Left lung (tissue), 4 donors: ENCODE measurements at regions not wholly inside any gene's neighbourhood (a gene's known extent, or its start where the extent isn't known, plus 50 kb on each side); places are given as distances from the start of the nearest gene placed in this dataset.
"Not testable (repeated sequence)": the region's sequence is repeated elsewhere in the genome, so short reads cannot be mapped to it uniquely, and the experiment has no call there.

Source experiments
- ATAC-seq: fragments of 200-7000 bp; cut with Tn5 transposase; one replicate; pipeline ENCODE4 v1.9.1; 2020; ENCODE audit warnings: moderate library complexity
- DNase-seq, 4 donors: peaks; one replicate each; pipeline ENCODE4 v3.0.0-alpha.2; 2013 to 2020
- H3K27ac ChIP-seq, 2 donors: fragments of 200-600 bp; sonication (generic) in 1 of 2; one replicate each; pipeline versions ENCODE4 v1.5.0 to v1.8.0; 2020 to 2021
- H3K27me3 ChIP-seq, 2 donors: fragments of 200-600 bp; sonication (generic) in 1 of 2; one replicate each; pipeline versions ENCODE4 v1.5.0 to v1.8.0; 2020 to 2021
- H3K36me3 ChIP-seq, 2 donors: fragments of 200-600 bp; sonication (generic) in 1 of 2; one replicate each; pipeline versions ENCODE4 v1.5.0 to v1.8.0; 2020 to 2021
- H3K4me1 ChIP-seq, 2 donors: fragments of 200-600 bp; one replicate each; pipeline ENCODE4 v1.8.0; 2021
- H3K4me3 ChIP-seq, 2 donors: fragments of 200-600 bp; sonication (generic) in 1 of 2; one replicate each; pipeline versions ENCODE4 v1.5.0 to v1.8.0; 2020 to 2021; ENCODE audit warnings: mild to moderate bottlenecking in 1 of 2
- H3K9me3 ChIP-seq, 2 donors: fragments of 200-600 bp; sonication (generic) in 1 of 2; one replicate each; pipeline versions ENCODE4 v1.5.0 to v1.8.0; 2020 to 2021
- intact Hi-C, 2 donors: fragments of 100-400 bp; cut with DNase I; formaldehyde crosslinking; loops; one replicate each; pipeline versions ENCODE4 v1.11.2 to v1.14.2; 2022
- TF ChIP-seq, protein P1 (sequence below), 2 donors: fragments of 200-600 bp; sonication (generic) in 1 of 2; IDR thresholded peaks; one replicate each; pipeline versions ENCODE4 v1.5.0 to v1.8.0; 2021; ENCODE audit warnings: antibody characterized with exemption in 2 of 2
- donor health status: DM: no; HTN: yes; CAD: no.
- donor health status: DM: no; HTN: no; CAD: no.

DNA sequence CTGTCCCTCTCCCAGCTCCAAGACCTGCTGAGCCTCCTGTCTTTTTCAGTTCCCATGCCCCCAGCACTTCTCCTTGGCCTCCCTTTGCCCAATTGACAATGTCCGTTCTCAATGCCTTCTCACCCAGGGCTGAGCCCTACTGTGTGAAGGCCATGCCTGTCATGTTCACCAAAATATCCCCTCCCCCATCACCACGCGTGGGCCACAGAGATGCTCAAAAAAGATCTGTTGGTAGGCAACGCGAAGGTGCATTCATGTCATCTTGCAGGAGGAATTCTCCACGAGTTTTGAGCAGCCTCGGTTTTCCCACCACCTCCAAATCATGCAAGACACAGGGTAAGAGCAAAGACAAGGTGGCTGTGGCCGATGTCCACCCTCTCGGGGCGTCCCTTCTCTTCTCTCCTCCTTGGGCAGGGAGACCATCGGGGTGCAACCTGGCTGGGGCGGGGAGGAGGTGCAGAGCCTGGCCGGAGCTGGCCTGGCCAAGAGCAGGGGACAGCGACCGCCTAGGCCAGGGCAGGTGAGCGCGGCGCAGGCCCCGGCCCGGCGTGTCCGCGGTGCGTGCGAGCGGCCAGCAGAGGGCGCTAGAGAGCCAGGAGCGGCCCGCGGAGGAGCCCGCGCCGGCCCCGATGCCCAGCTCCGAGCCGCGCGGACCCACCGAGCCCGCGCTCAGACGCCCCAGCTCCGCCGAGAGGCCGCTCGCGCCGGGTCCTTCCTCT lies 56.3 kb upstream of the KRTAP5-11 start:
- ATAC-seq = peak; percentile 72
- DNase-seq = peak; percentile 36 to 93 (median 58)
- Histone ChIP-seq H3K4me3 (peak overlapping the region; percentile 19 to 24), H3K27me3 (peaks cover 0 to 58% of the 10 kb centered on the region in 2 donors)
- H3K4me1 ChIP-seq, intact Hi-C loops, H3K9me3 ChIP-seq, H3K36me3 ChIP-seq, H3K27ac ChIP-seq: not testable (repeated sequence)
- TF ChIP-seq, protein P1, sequence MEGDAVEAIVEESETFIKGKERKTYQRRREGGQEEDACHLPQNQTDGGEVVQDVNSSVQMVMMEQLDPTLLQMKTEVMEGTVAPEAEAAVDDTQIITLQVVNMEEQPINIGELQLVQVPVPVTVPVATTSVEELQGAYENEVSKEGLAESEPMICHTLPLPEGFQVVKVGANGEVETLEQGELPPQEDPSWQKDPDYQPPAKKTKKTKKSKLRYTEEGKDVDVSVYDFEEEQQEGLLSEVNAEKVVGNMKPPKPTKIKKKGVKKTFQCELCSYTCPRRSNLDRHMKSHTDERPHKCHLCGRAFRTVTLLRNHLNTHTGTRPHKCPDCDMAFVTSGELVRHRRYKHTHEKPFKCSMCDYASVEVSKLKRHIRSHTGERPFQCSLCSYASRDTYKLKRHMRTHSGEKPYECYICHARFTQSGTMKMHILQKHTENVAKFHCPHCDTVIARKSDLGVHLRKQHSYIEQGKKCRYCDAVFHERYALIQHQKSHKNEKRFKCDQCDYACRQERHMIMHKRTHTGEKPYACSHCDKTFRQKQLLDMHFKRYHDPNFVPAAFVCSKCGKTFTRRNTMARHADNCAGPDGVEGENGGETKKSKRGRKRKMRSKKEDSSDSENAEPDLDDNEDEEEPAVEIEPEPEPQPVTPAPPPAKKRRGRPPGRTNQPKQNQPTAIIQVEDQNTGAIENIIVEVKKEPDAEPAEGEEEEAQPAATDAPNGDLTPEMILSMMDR (IDR thresholded peaks at IDR 0.05) = peak; percentile 69 to 79

DNA sequence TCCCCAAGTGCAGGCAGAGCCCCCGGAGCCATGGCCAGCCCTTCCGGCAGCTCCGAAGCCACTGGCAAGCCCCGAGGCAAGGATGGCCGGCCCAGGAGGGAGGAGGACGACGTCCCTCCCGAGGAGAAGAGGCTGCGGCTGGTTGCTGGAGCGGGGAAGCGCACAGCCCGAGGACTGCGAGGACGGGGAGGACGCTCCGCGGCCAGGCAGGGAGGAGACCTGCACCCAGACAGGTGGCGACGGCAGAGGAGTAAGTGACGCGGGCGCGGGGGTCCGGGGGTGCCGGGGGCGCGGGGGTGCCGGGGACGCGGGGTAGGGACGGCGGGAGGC lies 56.8 kb upstream of the KRTAP5-11 start:
- intact Hi-C loops, H3K4me1 ChIP-seq, ATAC-seq, H3K27ac ChIP-seq, H3K9me3 ChIP-seq, H3K36me3 ChIP-seq: not testable (repeated sequence)
- peaks cover 0 to 58% of the 10 kb centered on the region in 2 donors for H3K27me3 ChIP-seq
- peak in 2 of 4 donors; percentile 10 to 80 for DNase-seq
- H3K4me3 ChIP-seq = peak overlapping the region; percentile 19 to 24

DNA sequence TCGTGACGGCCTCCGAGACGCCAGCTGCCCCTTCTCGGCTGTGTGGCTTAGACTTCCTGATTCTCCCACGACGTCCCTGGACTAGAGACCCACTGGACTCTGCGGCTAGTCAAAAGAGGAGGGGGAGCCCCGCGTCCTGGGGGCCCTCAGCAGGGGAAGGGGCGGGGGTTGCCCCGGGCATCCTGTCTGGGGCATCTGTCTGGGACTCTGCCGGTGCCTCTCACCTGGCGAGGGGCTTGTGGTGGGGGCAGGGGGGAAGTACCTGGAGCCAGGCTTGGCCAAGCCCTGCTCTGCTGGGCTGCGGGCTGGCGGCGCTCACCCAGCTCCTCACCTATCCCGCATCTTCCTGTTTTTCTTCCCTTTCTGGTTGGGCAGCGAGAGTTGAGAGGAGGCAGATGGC lies 57.2 kb upstream of the KRTAP5-11 start:
- H3K9me3 ChIP-seq, H3K27ac ChIP-seq, H3K4me1 ChIP-seq, ATAC-seq, intact Hi-C loops, H3K4me3 ChIP-seq, H3K36me3 ChIP-seq: not testable (repeated sequence)
- peak in 1 of 4 donors; percentile 71 for DNase-seq
- H3K27me3 ChIP-seq = peaks cover 0 to 55% of the 10 kb centered on the region in 2 donors

DNA sequence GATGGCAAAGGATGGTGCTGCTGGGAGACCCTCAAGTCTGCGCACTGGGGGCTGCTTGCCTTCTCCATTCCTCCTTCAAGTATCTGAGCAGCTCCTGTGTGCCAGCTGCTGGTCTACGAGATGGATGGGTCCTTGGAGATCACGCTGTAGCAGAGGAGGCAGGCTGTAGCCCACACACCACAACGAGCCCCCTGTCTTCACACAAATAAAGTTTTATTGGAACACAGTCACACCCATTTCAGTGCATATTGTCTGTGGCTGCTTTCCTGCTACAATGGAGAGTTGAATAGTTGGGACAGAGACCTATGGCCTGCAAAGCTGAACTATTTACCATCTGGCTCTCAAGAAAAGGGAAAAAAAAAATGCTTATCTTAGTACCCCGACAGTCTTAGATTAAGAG lies 64.4 kb upstream of the KRTAP5-11 start:
- intact Hi-C loops, H3K4me3 ChIP-seq, ATAC-seq, H3K9me3 ChIP-seq, H3K27me3 ChIP-seq, H3K4me1 ChIP-seq, DNase-seq, H3K36me3 ChIP-seq, H3K27ac ChIP-seq: not testable (repeated sequence)

DNA sequence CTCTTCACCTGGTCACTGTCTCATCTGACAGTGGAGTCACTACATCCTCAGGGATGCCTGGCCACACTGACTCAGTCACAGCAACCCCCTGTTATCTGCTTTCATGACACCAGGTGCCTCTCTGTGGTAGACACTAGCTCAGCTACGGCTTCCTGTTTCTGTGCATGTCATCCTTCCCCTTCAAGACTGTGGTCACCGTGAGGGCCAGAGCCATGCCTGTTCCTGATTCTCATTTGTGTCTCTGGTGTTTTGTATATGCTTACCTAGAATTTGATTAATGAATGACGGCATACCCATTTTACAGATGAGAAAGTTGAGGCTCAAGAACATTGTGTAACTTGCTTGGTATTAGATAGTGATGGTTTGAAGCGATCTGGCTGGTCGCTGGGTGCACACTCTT lies 70.3 kb upstream of the KRTAP5-11 start:
- H3K4me3 ChIP-seq, H3K27me3 ChIP-seq, H3K36me3 ChIP-seq, H3K4me1 ChIP-seq, H3K9me3 ChIP-seq, intact Hi-C loops, H3K27ac ChIP-seq, DNase-seq, ATAC-seq: not testable (repeated sequence)

DNA sequence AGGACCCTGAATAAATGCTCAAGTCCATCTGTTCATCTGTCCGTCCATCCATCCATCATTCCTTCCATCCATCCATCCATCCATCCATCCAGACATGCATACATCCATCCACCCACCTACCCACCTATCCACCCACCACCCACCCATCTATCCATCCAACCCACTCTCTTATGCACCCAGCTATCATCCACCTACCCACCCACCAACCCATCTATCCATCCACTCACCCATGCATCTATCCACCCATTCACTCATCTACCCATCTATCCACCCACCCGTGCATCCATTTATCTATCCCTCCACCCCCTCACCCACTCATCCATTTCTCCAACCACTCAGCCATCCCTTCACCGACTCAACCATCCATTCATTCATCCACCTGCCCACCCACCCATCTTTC lies 71.7 kb upstream of the KRTAP5-11 start:
- H3K4me1 ChIP-seq, H3K36me3 ChIP-seq, ATAC-seq, H3K27ac ChIP-seq, H3K9me3 ChIP-seq, DNase-seq, H3K27me3 ChIP-seq, intact Hi-C loops, H3K4me3 ChIP-seq: not testable (repeated sequence)

DNA sequence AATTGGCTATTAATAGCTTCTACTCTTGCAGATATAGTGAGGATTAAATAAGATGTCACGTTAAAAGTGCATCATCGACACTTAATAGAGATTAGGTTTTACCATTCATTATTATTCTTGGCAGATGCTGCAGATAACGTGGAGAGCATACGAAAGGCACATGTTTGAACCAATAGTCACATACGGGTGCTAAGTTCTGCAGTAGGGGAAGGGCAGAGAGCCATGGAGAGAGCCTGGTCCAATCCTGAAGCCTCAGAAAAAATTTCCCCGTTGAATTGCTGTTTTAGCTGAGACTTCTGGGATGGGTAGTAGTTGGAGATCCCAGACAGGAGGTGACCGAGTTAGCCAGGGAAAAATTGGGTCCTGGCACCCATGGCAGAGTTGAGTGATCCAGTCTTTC lies 72.4 kb upstream of the KRTAP5-11 start:
- ATAC-seq, H3K4me3 ChIP-seq, DNase-seq, H3K27ac ChIP-seq, H3K36me3 ChIP-seq, H3K9me3 ChIP-seq, H3K4me1 ChIP-seq, intact Hi-C loops, H3K27me3 ChIP-seq: not testable (repeated sequence)

DNA sequence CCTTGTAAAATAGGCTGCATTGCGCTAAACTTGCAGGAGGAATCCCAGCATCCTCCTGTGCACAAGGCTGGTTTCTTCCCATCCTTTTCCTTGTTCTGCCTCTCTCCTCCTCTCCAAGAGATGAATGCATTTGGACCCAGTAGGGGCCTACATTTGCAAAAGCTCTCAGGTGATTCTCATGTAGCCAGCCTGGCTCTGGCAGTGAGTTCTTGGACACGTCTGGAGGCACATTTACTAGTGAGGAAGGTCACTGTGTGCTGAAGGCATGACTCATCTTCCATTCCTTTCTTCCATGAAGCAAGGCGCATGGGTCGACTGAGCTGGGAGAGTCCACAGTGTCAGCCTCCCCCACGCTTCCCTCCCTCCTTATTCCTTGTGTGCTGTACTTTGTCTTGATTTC lies 73.8 kb upstream of the KRTAP5-11 start:
- ATAC-seq, H3K27ac ChIP-seq, H3K27me3 ChIP-seq, intact Hi-C loops, H3K4me1 ChIP-seq, H3K4me3 ChIP-seq, DNase-seq, H3K36me3 ChIP-seq, H3K9me3 ChIP-seq: not testable (repeated sequence)

DNA sequence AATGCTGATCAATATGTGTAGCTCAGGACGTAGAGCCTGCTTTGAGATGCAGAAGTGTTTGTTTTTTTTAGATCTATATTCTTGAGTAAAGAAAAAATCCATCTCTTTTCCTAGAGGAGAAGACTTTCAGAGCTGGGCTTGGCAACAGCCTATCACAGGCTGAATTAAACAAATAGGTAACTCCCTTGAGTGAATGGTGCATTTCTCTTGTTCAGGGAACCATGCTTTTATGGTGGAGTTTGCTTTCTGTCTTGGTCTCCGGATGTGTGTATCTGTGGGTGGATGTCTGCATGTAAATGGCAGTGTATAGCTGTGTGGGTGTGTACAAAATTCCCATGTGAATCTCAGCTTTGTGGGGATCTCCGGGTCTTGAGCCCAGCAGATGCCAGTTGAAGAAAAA lies 82.3 kb upstream of the KRTAP5-11 start:
- H3K4me1 ChIP-seq, ATAC-seq, H3K27me3 ChIP-seq, H3K9me3 ChIP-seq, H3K27ac ChIP-seq, H3K36me3 ChIP-seq, intact Hi-C loops, H3K4me3 ChIP-seq, DNase-seq: not testable (repeated sequence)

DNA sequence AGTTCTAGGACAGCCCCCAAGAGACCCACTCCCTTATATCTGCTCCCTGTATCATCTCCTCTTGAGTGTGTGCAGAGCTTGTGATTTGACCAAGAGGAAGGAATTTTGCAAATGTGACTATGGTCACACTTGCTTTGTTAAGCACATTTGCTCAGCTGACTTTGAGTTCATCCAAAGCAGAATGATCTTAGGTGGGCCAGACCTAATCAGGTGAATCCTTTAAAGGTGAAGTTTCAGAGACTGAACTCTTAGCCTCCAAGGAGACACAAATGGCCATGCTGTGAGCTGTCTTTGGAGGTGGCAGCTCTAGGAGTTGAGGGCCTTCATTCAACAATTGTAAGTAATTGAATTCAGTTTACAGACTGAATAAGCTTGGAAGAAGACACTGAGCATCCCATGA lies 115.4 kb upstream of the KRTAP5-11 start:
- intact Hi-C loops, H3K36me3 ChIP-seq, H3K4me1 ChIP-seq: not testable (repeated sequence)

DNA sequence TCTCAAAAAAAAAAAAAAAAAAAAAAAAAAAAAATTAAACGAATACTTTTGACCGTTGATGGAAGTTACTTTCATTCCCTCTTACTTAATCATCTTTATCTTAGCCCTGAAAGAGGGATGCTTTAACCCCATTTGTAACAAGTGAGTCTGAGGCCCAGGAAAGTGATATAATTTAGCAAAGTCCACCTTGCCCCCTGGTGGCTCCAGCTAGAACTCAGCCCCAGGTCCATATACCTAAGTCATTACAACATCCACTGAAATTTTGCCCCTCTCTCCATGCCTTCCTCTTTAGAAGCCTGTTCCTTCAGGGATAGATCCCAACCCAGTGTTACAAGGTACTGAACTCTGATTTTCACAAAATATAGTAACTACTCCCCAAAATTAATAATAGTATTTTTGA lies 116.3 kb upstream of the KRTAP5-11 start:
- H3K9me3 ChIP-seq, H3K27me3 ChIP-seq, intact Hi-C loops, H3K4me1 ChIP-seq, DNase-seq, ATAC-seq, H3K27ac ChIP-seq, H3K36me3 ChIP-seq, H3K4me3 ChIP-seq: not testable (repeated sequence)

More for the DNA sequence above, 115.4 kb upstream of the KRTAP5-11 start:
- H3K27ac ChIP-seq, ATAC-seq, DNase-seq, H3K27me3 ChIP-seq, H3K4me3 ChIP-seq, H3K9me3 ChIP-seq: not testable (repeated sequence)

DNA sequence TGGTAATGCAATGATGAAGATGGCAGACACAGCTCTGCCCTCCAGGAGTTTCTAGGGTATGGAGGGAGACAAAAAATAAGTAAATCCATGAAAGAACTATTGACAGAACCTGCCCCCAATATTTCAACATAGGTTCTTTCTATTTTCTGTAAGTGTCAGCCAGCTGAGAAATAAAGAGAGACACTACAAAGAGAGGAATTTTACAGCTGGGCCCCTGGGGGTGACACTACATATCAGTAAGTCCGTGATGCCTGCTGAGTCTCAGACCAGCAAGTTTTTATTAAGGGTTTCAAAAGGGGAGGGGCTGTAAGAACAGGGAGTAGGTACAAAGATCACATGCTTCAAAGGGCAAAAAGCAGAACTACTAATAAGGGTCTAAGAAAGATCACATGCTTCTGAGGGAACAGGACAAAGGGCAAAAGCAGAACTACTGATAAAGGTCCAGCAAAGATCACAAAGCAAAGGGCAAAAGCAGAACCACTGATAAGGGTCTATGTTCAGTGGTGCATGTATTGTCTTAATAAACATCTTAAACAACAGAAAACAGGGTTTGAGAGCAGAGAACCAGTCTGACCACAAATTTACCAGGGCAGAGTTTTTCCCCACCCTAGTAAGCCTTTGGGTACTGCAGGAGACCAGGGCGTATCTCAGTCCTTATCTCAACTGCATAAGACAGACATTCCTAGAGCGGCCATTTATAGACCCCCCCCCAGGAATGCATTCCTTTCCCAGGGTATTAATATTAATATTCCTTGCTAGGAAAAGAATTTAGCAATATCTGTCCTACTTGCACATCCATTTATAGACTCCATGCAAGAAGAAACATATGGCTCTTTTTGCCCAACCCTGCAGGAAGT lies 119.0 kb upstream of the KRTAP5-11 start:
- not testable (repeated sequence) for H3K27ac ChIP-seq, ATAC-seq

More for the DNA sequence above, 119.0 kb upstream of the KRTAP5-11 start:
- H3K27me3 ChIP-seq, H3K4me1 ChIP-seq, H3K36me3 ChIP-seq, intact Hi-C loops, DNase-seq, H3K9me3 ChIP-seq, H3K4me3 ChIP-seq: not testable (repeated sequence)
